ENCODE measurements at regions not wholly inside any gene's neighbourhood (a gene's known extent, or its start where the extent isn't known, plus 50 kb on each side); places are given as distances from the start of the nearest gene placed in this dataset.

- no peaks in the 10 kb centered on the region for H4K20me1 ChIP-seq (ENCODE audit: control insufficient read depth, extremely low read depth, insufficient read depth, low read length)
- FAIRE-seq, result no peak
- no peaks in the 10 kb centered on the region for H3K4me1 ChIP-seq (ENCODE audit: control insufficient read depth, extremely low read depth, insufficient read depth, low read length)
- no peak overlapping the region for H3K9ac ChIP-seq (ENCODE audit: control insufficient read depth, extremely low read depth, insufficient read depth, low read length)
- no peak overlapping the region for H2AFZ ChIP-seq (ENCODE audit: control insufficient read depth, low read length)
- no peaks in the 10 kb centered on the region for H3K79me2 ChIP-seq (ENCODE audit: control insufficient read depth, insufficient read depth, low read length)
- no peaks in the 10 kb centered on the region for H3K9me1 ChIP-seq (ENCODE audit: control insufficient read depth, extremely low read depth, insufficient read depth, low read length)
- DNase-seq (ENCODE audit: low read depth, low spot score), result no peak
- no peak overlapping the region for H3K4me2 ChIP-seq (ENCODE audit: control insufficient read depth, extremely low read depth, insufficient read depth, low read depth, low read length)
- dilution Hi-C loops (cut with MboI; ENCODE audit: extremely low pct_ligation_motif_present, low sequenced_read_pairs), result no loop called here
- TF ChIP-seq EZH2 (IDR thresholded peaks at IDR 0.05; ENCODE audit: low read length) (no peak), CTCF (optimal IDR thresholded peaks at IDR 0.05 in 1 of 3, IDR thresholded peaks at IDR 0.05 in 1 of 3, conservative IDR thresholded peaks at IDR 0.05 in 1 of 3; ENCODE audit: extremely low read depth in 1 of 3, insufficient read depth in 2 of 3, low read length in 3 of 3) (no peak)
- H3K9me3 ChIP-seq (ENCODE audit: control insufficient read depth, low read depth, low read length), result no peaks in the 10 kb centered on the region
- no peak overlapping the region for H3K4me3 ChIP-seq (ENCODE audit: control insufficient read depth in 2 of 3, extremely low read depth in 1 of 3, insufficient read depth in 2 of 3, low read depth in 1 of 3, low read length in 3 of 3)
- H3K36me3 ChIP-seq (ENCODE audit: control insufficient read depth in 2 of 2, extremely low read depth in 1 of 2, insufficient read depth in 2 of 2, low read length in 2 of 2), result no peaks in the 10 kb centered on the region
- no peak overlapping the region for H3K27ac ChIP-seq (ENCODE audit: control insufficient read depth, insufficient read depth, low read length)
- no peaks in the 10 kb centered on the region for H3K27me3 ChIP-seq (ENCODE audit: control insufficient read depth, extremely low read depth, insufficient read depth, low read length)
Observed at GRCh38 chr3:95265129-95265528, 1202.3 kb downstream of the NSUN3 start.

- no peaks in the 10 kb centered on the region for H3K9me3 ChIP-seq (ENCODE audit: control insufficient read depth, low read depth, low read length)
- FAIRE-seq, result no peak
- no peak overlapping the region for H3K4me2 ChIP-seq (ENCODE audit: control insufficient read depth, extremely low read depth, insufficient read depth, low read depth, low read length)
- DNase-seq (ENCODE audit: low read depth, low spot score), result no peak
- no peaks in the 10 kb centered on the region for H3K4me1 ChIP-seq (ENCODE audit: control insufficient read depth, extremely low read depth, insufficient read depth, low read length)
- H3K4me3 ChIP-seq (ENCODE audit: control insufficient read depth in 2 of 3, extremely low read depth in 1 of 3, insufficient read depth in 2 of 3, low read depth in 1 of 3, low read length in 3 of 3), result no peak overlapping the region
- TF ChIP-seq CTCF (optimal IDR thresholded peaks at IDR 0.05 in 1 of 3, IDR thresholded peaks at IDR 0.05 in 1 of 3, conservative IDR thresholded peaks at IDR 0.05 in 1 of 3; ENCODE audit: extremely low read depth in 1 of 3, insufficient read depth in 2 of 3, low read length in 3 of 3), result no peak
- no peak for TF ChIP-seq EZH2 (IDR thresholded peaks at IDR 0.05; ENCODE audit: low read length)
- no peak overlapping the region for H3K27ac ChIP-seq (ENCODE audit: control insufficient read depth, insufficient read depth, low read length)
- H3K36me3 ChIP-seq (ENCODE audit: control insufficient read depth in 2 of 2, extremely low read depth in 1 of 2, insufficient read depth in 2 of 2, low read length in 2 of 2), result no peaks in the 10 kb centered on the region
- no peak overlapping the region for H2AFZ ChIP-seq (ENCODE audit: control insufficient read depth, low read length)
- no peaks in the 10 kb centered on the region for H3K79me2 ChIP-seq (ENCODE audit: control insufficient read depth, insufficient read depth, low read length)
- H4K20me1 ChIP-seq (ENCODE audit: control insufficient read depth, extremely low read depth, insufficient read depth, low read length), result no peaks in the 10 kb centered on the region
- H3K27me3 ChIP-seq (ENCODE audit: control insufficient read depth, extremely low read depth, insufficient read depth, low read length), result no peaks in the 10 kb centered on the region
- H3K9ac ChIP-seq (ENCODE audit: control insufficient read depth, extremely low read depth, insufficient read depth, low read length), result no peak overlapping the region
- dilution Hi-C loops (cut with MboI; ENCODE audit: extremely low pct_ligation_motif_present, low sequenced_read_pairs), result no loop called here
- no peaks in the 10 kb centered on the region for H3K9me1 ChIP-seq (ENCODE audit: control insufficient read depth, extremely low read depth, insufficient read depth, low read length)
Observed at GRCh38 chr3:95271395-95271794, 1208.5 kb downstream of the NSUN3 start.

All from keratinocyte (primary cell).